Stimulated activated naive B cell treated with anti-CD40 and anti-IgM and Interleukin-4, amounts not matched to agents 10 μg/mL and 1 μg/mL and 100 μg/mL, for 72 hours (primary cell): ENCODE measurements at regions not wholly inside any gene's neighbourhood (a gene's known extent, or its start where the extent isn't known, plus 50 kb on each side); places are given as distances from the start of the nearest gene placed in this dataset.
"Not testable (repeated sequence)": the region's sequence is repeated elsewhere in the genome, so short reads cannot be mapped to it uniquely, and the experiment has no call there.

Source experiments
- ATAC-seq, 2 donors: fragments of 150-1000 bp; cut with Tn5 transposase; replicated peaks; 2 replicates each; pipeline ENCODE4 v1.10.0; 2021; ENCODE audit warnings: moderate library complexity in 1 of 2
- DNase-seq: peaks from one replicate; pipeline ENCODE4 v3.0.0; 2021
- H3K27ac Mint-ChIP-seq: one replicate; pipeline ENCODE4 v1.8.0; 2022; ENCODE audit warnings: mild to moderate bottlenecking, mixed read lengths
- H3K27me3 Mint-ChIP-seq, 2 donors: one replicate each; pipeline ENCODE4 v1.8.0; 2022; ENCODE audit warnings: mixed read lengths in 2 of 2
- H3K36me3 Mint-ChIP-seq, 2 donors: one replicate each; pipeline ENCODE4 v1.8.0; 2022; ENCODE audit warnings: mixed read lengths in 2 of 2, mild to moderate bottlenecking in 1 of 2
- H3K4me1 Mint-ChIP-seq, 2 donors: one replicate each; pipeline ENCODE4 v1.8.0; 2022; ENCODE audit warnings: mixed read lengths in 2 of 2, mild to moderate bottlenecking in 1 of 2
- H3K4me3 Mint-ChIP-seq, 2 donors: one replicate each; pipeline ENCODE4 v1.8.0; 2022; ENCODE audit warnings: mild to moderate bottlenecking in 2 of 2, mixed read lengths in 2 of 2, moderate library complexity in 1 of 2
- H3K9me3 Mint-ChIP-seq, 2 donors: one replicate each; pipeline ENCODE4 v1.8.0; 2022; ENCODE audit warnings: mixed read lengths in 2 of 2, mild to moderate bottlenecking in 1 of 2

- H3K36me3 Mint-ChIP-seq, DNase-seq, H3K4me3 Mint-ChIP-seq, H3K27ac Mint-ChIP-seq, H3K27me3 Mint-ChIP-seq, H3K4me1 Mint-ChIP-seq, ATAC-seq, H3K9me3 Mint-ChIP-seq: not testable (repeated sequence)
These were observed 727.8 kb upstream of the HS6ST1 start for GRCh38 chr2:129046475-129046874.

GRCh38 chr2:129050101-129050500 lies 731.4 kb upstream of the HS6ST1 start:
- Mint-ChIP-seq H3K9me3 (no peaks in the 10 kb centered on the region), H3K4me3 (no peak overlapping the region), H3K27me3 (peaks cover 5 to 7% of the 10 kb centered on the region in 2 donors), H3K27ac (no peak overlapping the region), H3K36me3 (peaks cover 0 to 3% of the 10 kb centered on the region in 2 donors), H3K4me1 (no peaks in the 10 kb centered on the region)
- DNase-seq = no peak
- ATAC-seq = no peak

- no peak overlapping the region for H3K4me3 Mint-ChIP-seq
- ATAC-seq = no peak
- DNase-seq = no peak
- peaks cover 2 to 5% of the 10 kb centered on the region in 2 donors for H3K27me3 Mint-ChIP-seq
- H3K36me3 Mint-ChIP-seq = no peaks in the 10 kb centered on the region
- H3K27ac Mint-ChIP-seq = no peak overlapping the region
- H3K9me3 Mint-ChIP-seq = no peaks in the 10 kb centered on the region
- no peaks in the 10 kb centered on the region for H3K4me1 Mint-ChIP-seq
These were observed 736.6 kb upstream of the HS6ST1 start for GRCh38 chr2:129055242-129055641.

GRCh38 chr2:129055824-129056223 lies 737.2 kb upstream of the HS6ST1 start:
- Mint-ChIP-seq H3K4me1 (no peaks in the 10 kb centered on the region), H3K36me3 (no peaks in the 10 kb centered on the region), H3K27me3 (peaks cover 0 to 4% of the 10 kb centered on the region in 2 donors), H3K4me3 (no peak overlapping the region), H3K9me3 (no peaks in the 10 kb centered on the region), H3K27ac (no peak overlapping the region)
- DNase-seq (no peak), ATAC-seq (no peak)

GRCh38 chr2:129056309-129056958 lies 737.8 kb upstream of the HS6ST1 start:
- H3K9me3 Mint-ChIP-seq = no peaks in the 10 kb centered on the region
- H3K4me3 Mint-ChIP-seq = no peak overlapping the region
- H3K36me3 Mint-ChIP-seq = no peaks in the 10 kb centered on the region
- no peaks in the 10 kb centered on the region for H3K27me3 Mint-ChIP-seq
- no peak for DNase-seq
- ATAC-seq = no peak
- H3K4me1 Mint-ChIP-seq = no peaks in the 10 kb centered on the region
- no peak overlapping the region for H3K27ac Mint-ChIP-seq

GRCh38 chr2:129056959-129057317 lies 738.3 kb upstream of the HS6ST1 start:
- Mint-ChIP-seq H3K27ac (no peak overlapping the region), H3K9me3 (no peaks in the 10 kb centered on the region), H3K4me1 (no peaks in the 10 kb centered on the region), H3K27me3 (no peaks in the 10 kb centered on the region), H3K4me3 (no peak overlapping the region), H3K36me3 (no peaks in the 10 kb centered on the region)
- DNase-seq = no peak
- ATAC-seq = no peak

GRCh38 chr2:129058981-129059380 lies 740.3 kb upstream of the HS6ST1 start:
- no peaks in the 10 kb centered on the region for H3K9me3 Mint-ChIP-seq

GRCh38 chr2:129059476-129059875 lies 740.8 kb upstream of the HS6ST1 start:
- H3K4me1 Mint-ChIP-seq = no peaks in the 10 kb centered on the region
- H3K36me3 Mint-ChIP-seq = no peaks in the 10 kb centered on the region
- H3K4me3 Mint-ChIP-seq = no peak overlapping the region
- H3K27ac Mint-ChIP-seq = no peak overlapping the region
- no peaks in the 10 kb centered on the region for H3K9me3 Mint-ChIP-seq
- DNase-seq (no peak), ATAC-seq (no peak)
- H3K27me3 Mint-ChIP-seq = no peaks in the 10 kb centered on the region

More at GRCh38 chr2:129058981-129059380, 740.3 kb upstream of the HS6ST1 start:
- DNase-seq (no peak), ATAC-seq (no peak)
- no peaks in the 10 kb centered on the region for H3K4me1 Mint-ChIP-seq
- H3K4me3 Mint-ChIP-seq = no peak overlapping the region
- no peaks in the 10 kb centered on the region for H3K27me3 Mint-ChIP-seq
- no peak overlapping the region for H3K27ac Mint-ChIP-seq
- H3K36me3 Mint-ChIP-seq = no peaks in the 10 kb centered on the region

GRCh38 chr2:129061069-129061768 lies 742.6 kb upstream of the HS6ST1 start:
- no peaks in the 10 kb centered on the region for H3K9me3 Mint-ChIP-seq
- no peaks in the 10 kb centered on the region for H3K4me1 Mint-ChIP-seq
- H3K4me3 Mint-ChIP-seq = no peak overlapping the region
- ATAC-seq (no peak), DNase-seq (no peak)
- H3K27me3 Mint-ChIP-seq = no peaks in the 10 kb centered on the region
- no peak overlapping the region for H3K27ac Mint-ChIP-seq
- H3K36me3 Mint-ChIP-seq = no peaks in the 10 kb centered on the region

- Mint-ChIP-seq H3K27me3 (no peaks in the 10 kb centered on the region), H3K36me3 (no peaks in the 10 kb centered on the region), H3K4me1 (no peaks in the 10 kb centered on the region), H3K27ac (no peak overlapping the region), H3K9me3 (no peaks in the 10 kb centered on the region), H3K4me3 (no peak overlapping the region)
- ATAC-seq (no peak), DNase-seq (no peak)
These were observed 743.1 kb upstream of the HS6ST1 start for GRCh38 chr2:129061769-129062121.

GRCh38 chr2:129062146-129062912 lies 743.7 kb upstream of the HS6ST1 start:
- no peaks in the 10 kb centered on the region for H3K9me3 Mint-ChIP-seq
- no peak overlapping the region for H3K4me3 Mint-ChIP-seq
- ATAC-seq = no peak

GRCh38 chr2:129067070-129067469 lies 748.4 kb upstream of the HS6ST1 start:
- no peaks in the 10 kb centered on the region for H3K36me3 Mint-ChIP-seq
- no peak overlapping the region for H3K27ac Mint-ChIP-seq
- no peak for DNase-seq
- ATAC-seq = no peak
- no peaks in the 10 kb centered on the region for H3K27me3 Mint-ChIP-seq
- H3K4me3 Mint-ChIP-seq = no peak overlapping the region
- H3K4me1 Mint-ChIP-seq = no peaks in the 10 kb centered on the region
- no peaks in the 10 kb centered on the region for H3K9me3 Mint-ChIP-seq

More at GRCh38 chr2:129062146-129062912, 743.7 kb upstream of the HS6ST1 start:
- H3K4me1 Mint-ChIP-seq = no peaks in the 10 kb centered on the region
- no peak for DNase-seq
- no peak overlapping the region for H3K27ac Mint-ChIP-seq
- no peaks in the 10 kb centered on the region for H3K36me3 Mint-ChIP-seq
- H3K27me3 Mint-ChIP-seq = no peaks in the 10 kb centered on the region

GRCh38 chr2:129067953-129068352 lies 749.3 kb upstream of the HS6ST1 start:
- no peak for ATAC-seq
- Mint-ChIP-seq H3K27me3 (no peaks in the 10 kb centered on the region), H3K4me3 (no peak overlapping the region), H3K9me3 (no peaks in the 10 kb centered on the region), H3K27ac (no peak overlapping the region), H3K36me3 (no peaks in the 10 kb centered on the region), H3K4me1 (no peaks in the 10 kb centered on the region)
- DNase-seq = no peak

- DNase-seq = no peak
- no peaks in the 10 kb centered on the region for H3K9me3 Mint-ChIP-seq
- no peak overlapping the region for H3K4me3 Mint-ChIP-seq
- no peak for ATAC-seq
- no peaks in the 10 kb centered on the region for H3K27me3 Mint-ChIP-seq
- no peaks in the 10 kb centered on the region for H3K4me1 Mint-ChIP-seq
- H3K36me3 Mint-ChIP-seq = no peaks in the 10 kb centered on the region
- no peak overlapping the region for H3K27ac Mint-ChIP-seq
These were observed 749.9 kb upstream of the HS6ST1 start for GRCh38 chr2:129068543-129068942.
